GM10266 (cell line): ENCODE measurements at regions not wholly inside any gene's neighbourhood (a gene's known extent, or its start where the extent isn't known, plus 50 kb on each side); places are given as distances from the start of the nearest gene placed in this dataset.

Experiments
- DNase-seq: peaks from one replicate; pipeline ENCODE4 v3.0.0; 2012; ENCODE audit errors: extremely low spot score
- CTCF ChIP-seq: IDR thresholded peaks from 2 replicates; pipeline ENCODE4 v1.5.1; 2012; ENCODE audit warnings: mild to moderate bottlenecking, low read depth; ENCODE audit not compliant: control insufficient read depth, insufficient read depth; ENCODE audit errors: missing control alignments

GRCh38 chr2:21418456-21418855 is 294.7 kb downstream of the TDRD15 start:
- no peak for TF ChIP-seq CTCF
- DNase-seq = no peak

- no peak for DNase-seq
- no peak for TF ChIP-seq CTCF
Measured at GRCh38 chr2:21420553-21421335, 297.0 kb downstream of the TDRD15 start.

- TF ChIP-seq CTCF = peak; percentile 64
- DNase-seq = peak; percentile 24
Measured at GRCh38 chr2:21422050-21422449, 298.3 kb downstream of the TDRD15 start.

- no peak for DNase-seq
- no peak for TF ChIP-seq CTCF
Measured at GRCh38 chr2:21422724-21423522, 299.2 kb downstream of the TDRD15 start.

- no peak for TF ChIP-seq CTCF
- no peak for DNase-seq
Measured at GRCh38 chr2:21423854-21424253, 300.1 kb downstream of the TDRD15 start.

- no peak for DNase-seq
- TF ChIP-seq CTCF = no peak
Measured at GRCh38 chr2:21424375-21424774, 300.6 kb downstream of the TDRD15 start.

GRCh38 chr2:21427606-21428005 is 303.8 kb downstream of the TDRD15 start:
- no peak for TF ChIP-seq CTCF
- no peak for DNase-seq
